GM18498 (cell line): ENCODE measurements at regions not wholly inside any gene's neighbourhood (a gene's known extent, or its start where the extent isn't known, plus 50 kb on each side); places are given as distances from the start of the nearest gene placed in this dataset.

Source experiments
- ATAC-seq: cut with Tn5 transposase; IDR thresholded peaks from one replicate; pipeline ENCODE4 v1.9.1; 2021; ENCODE audit warnings: mild to moderate bottlenecking, moderate library complexity; ENCODE audit not compliant: unreplicated experiment

- no peak for ATAC-seq
Measured at GRCh38 chr10:50936335-50936734, 50.9 kb upstream of the A1CF start.

DNA sequence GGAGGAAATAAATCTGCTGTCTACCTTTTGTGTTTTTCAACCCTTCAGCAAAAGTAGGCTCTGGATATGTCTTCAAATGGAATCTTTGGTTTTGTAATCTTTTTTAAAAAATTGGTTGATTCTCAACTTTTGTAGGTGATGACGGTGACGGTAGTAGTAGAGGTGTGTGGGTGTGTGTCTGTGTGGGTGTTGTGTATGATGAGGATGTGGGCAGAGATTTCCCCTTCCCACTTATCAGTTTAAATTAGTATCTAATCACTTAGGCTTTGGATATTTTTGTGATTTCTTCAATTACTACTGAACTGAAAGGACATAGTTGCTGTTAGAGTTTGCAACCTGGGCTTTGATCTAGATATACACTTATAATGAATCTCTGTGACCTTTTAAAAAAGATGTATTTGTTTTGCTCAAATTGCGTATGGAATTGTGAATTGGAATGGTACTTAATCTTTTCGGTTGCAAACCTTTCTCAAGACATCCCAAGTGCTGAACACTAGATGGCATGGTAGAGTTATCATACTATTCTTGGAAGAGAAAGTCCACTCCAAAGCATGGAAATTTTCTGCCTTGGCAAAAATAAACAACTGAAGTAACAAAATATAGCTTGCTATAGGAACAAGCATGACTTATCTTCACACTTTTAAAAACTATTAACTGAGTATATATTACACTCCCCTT, 51.9 kb upstream of the A1CF start:
- no peak for ATAC-seq

- ATAC-seq = no peak
Measured at GRCh38 chr10:50941629-50942028, 56.2 kb upstream of the A1CF start.

- no peak for ATAC-seq
Measured at GRCh38 chr10:50946991-50947781, 61.8 kb upstream of the A1CF start.

- ATAC-seq = no peak
Measured at GRCh38 chr10:50951365-50951764, 65.9 kb upstream of the A1CF start.

DNA sequence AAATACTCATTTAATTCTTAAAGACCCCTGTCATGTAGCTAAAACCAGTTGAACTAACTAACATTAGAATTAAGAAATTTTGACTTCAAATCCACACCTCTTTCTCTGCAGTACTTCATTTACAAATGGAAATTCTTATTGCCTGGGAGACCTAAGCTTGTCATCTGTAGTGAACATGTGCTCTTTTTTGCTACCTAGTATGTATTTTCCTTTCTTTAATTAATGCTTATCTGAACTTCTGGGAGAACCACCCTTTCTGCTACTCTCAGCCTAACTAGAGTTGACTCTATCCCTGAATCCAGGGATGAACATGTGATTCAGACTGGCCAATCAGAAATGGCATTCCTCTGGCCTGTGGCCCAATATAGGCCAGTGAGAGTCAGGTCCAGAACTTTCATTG, 75.9 kb upstream of the A1CF start:
- ATAC-seq = no peak

GRCh38 chr10:50963063-50963462, 77.6 kb upstream of the A1CF start:
- no peak for ATAC-seq

- no peak for ATAC-seq
Measured at GRCh38 chr10:50968386-50969091, 83.1 kb upstream of the A1CF start.

- no peak for ATAC-seq
Measured at GRCh38 chr10:50972591-50972990, 87.2 kb upstream of the A1CF start.

GRCh38 chr10:50981385-50981784, 92.9 kb upstream of the PRKG1 start:
- no peak for ATAC-seq

GRCh38 chr10:50981904-50982303, 92.4 kb upstream of the PRKG1 start:
- no peak for ATAC-seq

GRCh38 chr10:50982989-50983388, 91.3 kb upstream of the PRKG1 start:
- ATAC-seq = no peak

GRCh38 chr10:50987934-50988333, 86.4 kb upstream of the PRKG1 start:
- no peak for ATAC-seq

GRCh38 chr10:50988792-50989191, 85.5 kb upstream of the PRKG1 start:
- no peak for ATAC-seq

- no peak for ATAC-seq
Measured at GRCh38 chr10:50990568-50991455, 83.5 kb upstream of the PRKG1 start.

- no peak for ATAC-seq
Measured at GRCh38 chr10:50991456-50992355, 82.6 kb upstream of the PRKG1 start.

DNA sequence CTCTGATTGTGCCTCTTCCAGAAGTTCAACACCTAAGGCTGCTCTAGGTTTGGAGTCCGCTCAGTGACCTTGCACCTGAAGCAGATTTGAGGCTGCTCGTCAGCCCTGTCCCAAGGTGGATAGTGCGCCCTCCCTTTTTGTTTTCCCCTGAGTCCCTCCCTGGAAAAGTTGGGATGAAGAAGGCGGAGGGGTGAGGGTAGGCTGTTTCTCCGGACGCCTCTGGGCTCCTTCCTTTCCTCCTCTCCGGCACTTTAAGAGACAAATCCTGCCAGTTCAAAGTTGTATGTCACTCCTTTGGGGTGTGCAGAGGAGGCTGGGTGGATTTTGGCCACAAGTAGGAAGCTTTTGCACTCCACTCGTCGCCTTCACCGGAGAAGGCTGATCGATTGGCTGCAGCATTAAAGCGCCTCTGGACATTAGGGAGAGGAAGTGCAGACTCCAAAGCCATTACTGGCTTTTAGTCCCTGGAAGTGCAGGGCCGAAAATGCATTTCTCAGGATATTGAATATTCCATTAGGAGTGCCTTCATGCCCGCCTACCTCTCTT, 81.9 kb upstream of the PRKG1 start:
- ATAC-seq = no peak

DNA sequence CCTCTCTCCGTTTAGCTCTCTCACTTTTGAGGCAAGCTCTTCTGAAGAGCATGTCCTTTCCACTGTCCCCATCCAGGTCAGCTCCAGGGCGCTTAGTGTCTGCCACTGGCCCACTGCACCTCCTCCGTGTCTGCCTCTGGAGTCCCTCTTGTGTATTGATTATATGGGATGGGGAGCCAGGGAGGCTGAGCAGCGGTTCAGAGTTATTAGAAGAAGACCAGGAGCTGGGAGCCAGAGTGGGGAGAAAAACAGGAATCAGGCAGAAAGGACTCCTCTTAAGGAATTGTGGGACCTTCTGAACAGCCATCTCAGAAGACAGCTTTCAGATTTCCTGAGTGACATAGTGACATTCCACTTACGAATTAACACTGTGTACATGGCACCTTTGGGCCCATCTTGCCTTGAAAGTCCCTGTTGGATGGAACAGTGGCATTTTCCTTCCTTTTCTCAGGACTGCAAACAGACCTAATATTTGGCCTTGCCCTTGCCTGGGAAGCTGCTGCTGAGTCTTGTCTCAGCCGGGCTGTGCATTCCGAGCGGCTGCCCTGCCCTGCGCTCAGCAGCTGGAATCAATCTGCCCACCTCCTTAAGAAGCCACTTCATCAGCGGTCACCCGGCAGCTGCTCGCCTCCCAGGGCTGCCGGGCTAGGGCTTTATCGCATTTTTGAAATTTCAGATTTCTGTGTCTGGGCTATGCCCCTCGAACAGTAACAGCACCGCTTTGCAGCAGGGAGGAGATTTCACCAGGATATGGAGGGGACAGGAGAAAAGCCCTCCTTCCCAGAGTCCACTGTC, 81.1 kb upstream of the PRKG1 start:
- no peak for ATAC-seq

GRCh38 chr10:50993771-50994251, 80.5 kb upstream of the PRKG1 start:
- ATAC-seq = no peak
